GM19023 (cell line): ENCODE measurements at regions not wholly inside any gene's neighbourhood (a gene's known extent, or its start where the extent isn't known, plus 50 kb on each side); places are given as distances from the start of the nearest gene placed in this dataset.
A peak's percentile ranks its signal among the peaks of the same experiment; 100 is the strongest.
"Not testable (repeated sequence)": the region's sequence is repeated elsewhere in the genome, so short reads cannot be mapped to it uniquely, and the experiment has no call there.

Experiments
- ATAC-seq: cut with Tn5 transposase; IDR thresholded peaks from one replicate; pipeline ENCODE4 v1.9.1; 2021; ENCODE audit warnings: mild to moderate bottlenecking, moderate library complexity; ENCODE audit not compliant: unreplicated experiment

GRCh38 chr2:61679096-61679495 lies 140.9 kb upstream of the XPO1 start:
- ATAC-seq: no peak

DNA sequence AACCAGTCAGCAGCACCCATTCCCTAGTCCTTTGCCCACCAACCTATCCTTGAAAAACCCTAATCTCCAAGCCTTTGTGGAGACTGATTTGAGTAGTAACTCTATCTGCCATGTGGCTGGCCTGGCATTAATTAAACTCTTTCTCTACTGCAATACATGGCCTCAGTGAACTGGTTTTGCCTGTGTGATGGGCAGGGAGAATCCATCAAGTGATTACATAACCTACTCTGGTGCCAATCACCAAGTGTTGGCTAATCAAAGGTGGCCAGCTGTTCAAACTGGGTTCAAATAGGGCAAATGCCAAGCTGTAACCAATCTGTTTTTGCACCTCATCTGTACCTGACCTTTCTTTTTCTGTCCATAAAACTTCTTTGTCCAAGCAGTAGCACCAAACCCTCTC lies 139.8 kb upstream of the XPO1 start:
- no peak for ATAC-seq

GRCh38 chr2:61677306-61677705 lies 139.2 kb upstream of the XPO1 start:
- no peak for ATAC-seq

GRCh38 chr2:61675204-61675603 lies 137.0 kb upstream of the XPO1 start:
- ATAC-seq: no peak

DNA sequence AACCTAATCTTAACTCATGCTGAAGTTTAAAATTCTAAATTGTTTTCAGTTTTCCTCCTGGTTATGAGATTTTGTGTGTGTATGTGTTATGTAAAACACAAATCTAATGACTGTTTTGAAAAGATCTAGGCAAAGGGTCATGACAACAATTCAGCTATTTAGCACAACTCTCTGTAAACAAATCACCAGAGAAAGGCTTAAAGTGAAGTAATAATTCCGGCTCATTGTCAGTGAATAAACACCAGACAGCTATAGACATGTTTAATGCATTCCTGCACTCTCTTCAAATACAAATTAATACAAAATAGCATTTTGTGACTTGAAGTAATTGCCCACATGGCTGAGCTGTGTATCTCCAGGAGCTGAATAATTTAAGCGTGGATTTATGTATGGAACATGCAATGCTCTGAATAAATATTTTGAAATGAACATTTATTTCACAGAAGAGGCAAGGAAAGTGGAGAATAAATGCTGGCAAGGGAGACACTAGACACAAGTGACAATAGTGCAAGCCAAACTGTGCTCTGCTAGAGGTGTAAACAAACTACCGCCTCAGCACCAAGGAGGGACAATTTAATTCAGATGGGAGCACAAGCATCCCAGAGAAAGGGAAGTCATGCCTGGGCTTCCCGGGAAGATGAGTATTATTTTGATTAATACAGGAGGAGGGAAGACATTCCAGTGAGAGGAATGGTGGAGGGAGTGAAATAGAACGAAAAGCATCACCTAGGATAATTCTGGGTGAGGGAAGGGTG lies 133.6 kb upstream of the XPO1 start:
- no peak for ATAC-seq

- ATAC-seq: peak; percentile 52
These were observed 132.7 kb upstream of the XPO1 start for GRCh38 chr2:61670591-61671501.

GRCh38 chr2:61664190-61664589 lies 126.0 kb upstream of the XPO1 start:
- ATAC-seq: no peak

DNA sequence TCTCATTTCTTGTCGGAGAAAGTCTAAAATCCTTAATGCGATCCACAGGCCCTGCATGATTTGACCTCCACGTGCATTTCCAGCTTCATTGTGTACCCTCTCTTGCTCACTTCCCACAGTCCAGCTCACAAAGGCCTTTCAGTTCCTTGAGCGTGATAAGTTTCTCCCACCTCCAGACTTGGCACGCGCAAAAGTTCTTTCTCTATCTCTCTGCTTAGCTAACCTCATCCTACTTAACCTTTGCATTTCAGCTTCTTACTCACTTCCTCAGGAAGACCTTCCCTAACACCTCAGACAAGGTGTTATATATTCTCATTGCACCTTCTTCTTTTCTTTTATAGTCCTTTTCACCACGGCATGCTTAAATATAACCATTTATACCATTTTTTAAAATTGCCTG lies 124.8 kb upstream of the XPO1 start:
- no peak for ATAC-seq

DNA sequence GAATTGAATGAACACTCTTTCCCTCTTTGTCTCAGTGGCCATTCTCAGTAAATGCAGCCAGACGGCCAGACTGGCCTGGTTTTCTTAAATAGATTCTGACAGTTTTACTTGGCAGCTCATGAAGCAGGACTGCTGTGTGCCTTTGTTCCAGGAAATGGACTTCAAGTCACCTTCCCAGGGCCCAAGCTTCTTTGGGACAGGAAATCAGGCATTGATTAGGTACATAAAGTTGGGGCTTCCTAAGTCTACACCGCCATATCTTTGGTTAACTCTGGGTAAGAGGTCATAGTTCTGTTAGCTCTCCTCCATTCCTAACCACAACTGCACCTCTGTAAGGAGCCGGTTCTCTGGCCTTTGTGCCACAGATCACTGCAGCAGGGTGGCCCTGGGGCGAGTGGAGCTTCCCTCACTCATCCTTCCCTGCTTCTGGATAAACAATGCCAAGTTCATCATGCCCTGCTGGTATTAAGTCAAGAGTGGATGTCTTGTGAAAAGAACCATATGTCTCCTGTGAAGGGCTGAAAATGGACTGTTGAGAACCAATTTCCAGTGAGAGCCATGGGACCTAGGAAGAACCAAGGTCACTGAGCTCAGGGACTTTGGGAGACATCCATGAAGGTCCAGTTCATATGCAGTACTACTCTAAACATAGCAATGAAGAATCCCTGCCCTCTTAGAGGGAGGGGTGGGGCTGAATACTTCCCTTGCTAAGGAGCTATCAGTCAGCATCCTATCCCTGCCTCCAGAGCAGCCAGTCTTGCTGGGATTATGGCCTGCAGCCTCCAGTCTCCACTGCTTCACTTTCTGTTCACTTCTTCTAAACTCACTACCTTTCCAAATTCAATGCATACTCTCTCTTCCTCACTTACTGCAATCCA lies 122.6 kb upstream of the XPO1 start:
- no peak for ATAC-seq

GRCh38 chr2:61658841-61659780 lies 121.0 kb upstream of the XPO1 start:
- no peak for ATAC-seq

DNA sequence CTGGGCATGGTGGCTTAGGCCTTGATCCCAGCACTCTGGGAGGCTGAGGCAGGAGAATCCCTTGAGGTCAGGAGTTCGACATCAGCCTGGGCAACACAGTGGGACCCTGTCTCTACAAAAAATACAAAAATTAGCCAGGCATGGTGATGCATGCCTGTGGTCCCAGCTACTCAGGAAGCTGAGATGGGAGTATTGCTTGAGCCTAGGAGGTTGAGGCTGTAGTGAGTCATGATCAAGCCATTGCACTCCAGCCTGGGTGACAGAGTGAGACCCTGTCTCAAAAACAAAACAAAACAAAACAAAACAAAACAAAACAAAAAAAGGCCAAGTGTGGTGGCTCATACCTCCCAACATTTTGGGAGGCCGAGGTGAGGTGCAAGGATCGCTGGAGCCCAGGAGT lies 111.8 kb upstream of the XPO1 start:
- not testable (repeated sequence) for ATAC-seq

- no peak for ATAC-seq
These were observed 110.9 kb upstream of the XPO1 start for GRCh38 chr2:61649021-61649420.

DNA sequence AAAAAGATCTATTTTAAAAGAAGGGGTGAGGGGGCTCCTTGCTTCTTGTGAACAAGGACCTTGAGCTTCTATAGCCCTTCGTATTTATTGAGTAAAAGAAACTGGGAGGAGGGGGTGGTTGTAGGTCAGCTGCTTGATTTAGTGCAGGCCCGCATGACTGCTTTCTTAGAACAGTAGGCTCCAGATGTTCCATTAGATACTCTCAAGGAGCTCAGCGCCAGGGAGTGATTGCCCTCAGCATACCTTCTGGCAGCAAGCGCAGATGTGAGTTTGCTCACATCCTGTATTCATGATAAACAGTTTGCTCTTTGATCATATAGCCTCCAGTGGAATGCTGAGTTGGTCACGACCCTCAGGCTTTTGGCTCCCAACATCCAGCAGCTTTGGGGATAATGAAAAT lies 108.9 kb upstream of the XPO1 start:
- no peak for ATAC-seq

DNA sequence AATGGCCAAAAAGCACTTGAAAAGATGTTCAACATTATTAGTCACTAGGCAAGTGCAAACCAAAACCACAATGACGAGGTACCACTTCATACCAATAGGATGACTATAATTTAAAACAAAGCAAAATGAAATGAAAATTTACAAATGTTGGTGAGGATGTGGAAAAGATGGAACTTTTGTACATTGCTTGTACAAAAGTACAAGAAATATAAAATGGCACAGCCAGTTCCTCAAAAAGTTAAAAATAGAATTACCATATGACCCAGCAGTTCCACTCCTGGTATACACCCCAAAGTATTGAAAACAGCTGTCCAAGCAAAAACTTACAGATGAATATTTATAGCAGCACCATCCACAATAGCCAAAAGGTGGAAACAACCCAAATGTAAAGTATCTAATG lies 107.8 kb upstream of the XPO1 start:
- no peak for ATAC-seq

DNA sequence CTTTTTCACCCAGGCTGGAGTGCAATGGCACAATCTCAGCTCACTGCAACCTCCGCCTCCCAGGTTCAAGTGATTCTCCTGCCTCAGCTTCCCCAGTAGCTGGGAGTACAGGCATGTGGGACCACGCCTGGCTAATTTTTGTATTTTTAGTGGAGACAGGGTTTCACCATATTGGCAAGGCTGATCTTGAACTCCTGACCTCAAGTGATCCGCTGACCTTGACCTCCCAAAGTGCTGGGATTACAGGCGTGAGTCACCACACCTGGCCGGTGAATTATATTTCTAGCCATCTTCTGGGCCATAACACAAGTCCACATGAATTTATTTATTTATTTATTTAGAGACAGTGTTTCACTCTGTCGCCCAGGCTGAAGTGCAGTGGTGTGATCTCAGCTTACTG lies 105.0 kb upstream of the XPO1 start:
- ATAC-seq: not testable (repeated sequence)

DNA sequence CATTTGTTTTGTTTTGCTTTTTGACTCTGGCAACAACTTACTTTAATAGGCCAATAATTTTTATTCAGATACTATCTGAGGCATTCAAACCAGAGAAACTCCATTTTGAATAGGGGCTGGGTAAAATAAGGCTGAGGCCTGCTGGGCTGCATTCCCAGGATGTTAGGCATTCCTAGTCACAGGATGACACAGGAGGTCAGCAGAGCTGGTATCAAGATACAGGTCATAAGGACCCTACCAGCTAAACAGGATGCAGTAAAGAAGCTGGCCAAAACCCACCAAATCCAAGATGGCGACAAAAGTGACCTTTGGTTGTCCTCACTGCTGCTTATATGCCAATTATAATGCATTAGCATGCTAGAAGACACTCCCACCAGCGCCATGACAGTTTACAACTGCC lies 102.2 kb upstream of the XPO1 start:
- no peak for ATAC-seq

GRCh38 chr2:61639721-61640120 lies 101.6 kb upstream of the XPO1 start:
- ATAC-seq: no peak

- ATAC-seq: no peak
These were observed 98.5 kb upstream of the XPO1 start for GRCh38 chr2:61636686-61637085.

GRCh38 chr2:61634512-61634911 lies 96.4 kb upstream of the XPO1 start:
- ATAC-seq: no peak

DNA sequence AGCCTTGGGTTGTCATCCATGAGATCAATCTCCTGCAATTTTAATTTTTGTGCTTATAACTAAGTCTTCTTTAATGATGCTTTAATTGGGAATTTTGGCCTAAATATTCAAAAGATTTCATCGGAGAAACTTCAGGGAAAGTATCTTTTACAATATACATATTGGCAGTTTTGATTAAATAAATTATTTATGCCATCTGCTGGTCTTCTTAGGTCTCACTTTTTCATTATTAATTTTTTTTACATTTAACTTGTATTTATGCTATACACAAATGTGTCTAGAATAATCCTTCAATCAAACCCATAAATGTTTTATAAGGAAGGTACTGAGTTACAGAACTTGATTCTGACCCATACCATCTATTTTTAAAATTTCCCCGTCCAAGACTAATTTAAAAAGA lies 95.1 kb upstream of the XPO1 start:
- ATAC-seq: no peak
